ENCODE measurements at regions not wholly inside any gene's neighbourhood (a gene's known extent, or its start where the extent isn't known, plus 50 kb on each side); places are given as distances from the start of the nearest gene placed in this dataset.

GRCh38 chr7:25763463-25763860 is 388.5 kb upstream of the NFE2L3 start (continued):
- TF ChIP-seq ZBTB33 (IDR thresholded peaks at IDR 0.05; ENCODE audit: extremely low read depth, insufficient replicate concordance, low read length) (no peak), JUND (IDR thresholded peaks at IDR 0.05) (no peak), CEBPB (IDR thresholded peaks at IDR 0.05; ENCODE audit: low read depth) (no peak), EZH2phosphoT487 (IDR thresholded peaks at IDR 0.05; ENCODE audit: borderline replicate concordance) (no peak), YY1 (IDR thresholded peaks at IDR 0.05; ENCODE audit: extremely low read depth, insufficient replicate concordance, low read depth, low read length) (no peak), EZH2 (IDR thresholded peaks at IDR 0.05) (no peak)

DNA sequence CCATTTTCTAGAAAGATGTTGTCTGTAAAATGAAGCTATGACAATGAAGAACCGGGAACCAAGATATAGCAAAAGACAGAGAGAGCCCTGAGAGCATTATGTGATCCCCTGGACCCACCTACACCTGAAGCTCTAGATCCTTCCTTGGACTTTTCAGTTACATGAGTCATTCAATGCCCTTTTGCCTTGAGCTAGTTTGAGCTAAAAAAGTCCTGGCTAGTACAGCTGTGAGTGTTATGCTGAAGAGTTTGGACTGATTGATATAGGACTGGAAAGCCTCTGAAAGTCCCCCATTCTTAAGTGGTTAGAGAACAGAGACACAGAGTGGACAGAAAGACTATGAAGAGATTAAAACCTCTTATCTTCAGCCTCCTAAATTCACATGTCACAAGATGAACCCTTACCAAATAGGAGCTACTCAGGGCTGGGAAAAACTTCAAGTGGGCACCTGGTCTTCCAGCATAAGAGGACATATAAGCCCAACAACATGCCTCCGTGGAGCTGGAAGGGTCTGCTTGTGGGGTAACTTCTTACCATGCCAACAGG is 386.8 kb upstream of the NFE2L3 start:
- intact Hi-C loops (cut with micrococcal nuclease) = no loop called here
- DNase-seq (ENCODE audit: low read depth, low spot score) (no peak), ATAC-seq (no peak)
- no peak overlapping the region for H3K27ac ChIP-seq (ENCODE audit: low read depth, low read length)
- BruUV-seq (replicated peaks) = no TSS peak
- no peaks in the 10 kb centered on the region for H4K20me1 ChIP-seq (ENCODE audit: insufficient read depth)
- no peak overlapping the region for H3K4me3 ChIP-seq (replicated peaks in 1 of 2; ENCODE audit: low read depth in 1 of 2, low read length in 2 of 2)
- H3K9me2 ChIP-seq (ENCODE audit: insufficient read depth) = no peaks in the 10 kb centered on the region
- ChIA-PET CTCF (interaction anchor here (1.5 kb wide), 1 partner anchor 45 kb away, joined by 3 read pairs; no protein-coding TSS in a partner anchor), RAD21 (ENCODE audit: low non-redundant PET in 1 of 2, low total read pairs in 2 of 2, uncharacterized antibody in 2 of 2, unreplicated experiment in 2 of 2) (no interaction called here), POLR2A (no interaction called here)
- no peaks in the 10 kb centered on the region for H3K79me2 ChIP-seq (ENCODE audit: insufficient read depth, low read length)
- TF ChIP-seq RAD21 (IDR thresholded peaks at IDR 0.05; ENCODE audit: low read depth) (no peak), EZH2phosphoT487 (IDR thresholded peaks at IDR 0.05; ENCODE audit: borderline replicate concordance) (no peak), ATF3 (IDR thresholded peaks at IDR 0.05) (no peak), POLR2A (IDR thresholded peaks at IDR 0.05; ENCODE audit: borderline replicate concordance, extremely low read depth, insufficient read depth, insufficient read length) (no peak), POLR2AphosphoS5 (IDR thresholded peaks at IDR 0.05; ENCODE audit: low read depth, low read length) (no peak), SRF (IDR thresholded peaks at IDR 0.05; ENCODE audit: low read depth) (no peak), ZNF274 (IDR thresholded peaks at IDR 0.05; ENCODE audit: low read depth, low read length) (no peak), JUND (IDR thresholded peaks at IDR 0.05) (no peak), CBX3 (IDR thresholded peaks at IDR 0.05; ENCODE audit: low read depth) (no peak), SP1 (IDR thresholded peaks at IDR 0.05; ENCODE audit: low read depth) (no peak), TCF7L2 (IDR thresholded peaks at IDR 0.05; ENCODE audit: borderline replicate concordance, extremely low read depth, insufficient read depth, insufficient read length) (no peak), ZFX (IDR thresholded peaks at IDR 0.05) (no peak), SIN3A (IDR thresholded peaks at IDR 0.05; ENCODE audit: low read depth) (no peak), EZH2 (IDR thresholded peaks at IDR 0.05) (no peak), ELF1 (IDR thresholded peaks at IDR 0.05; ENCODE audit: borderline replicate concordance, low read depth) (no peak), CEBPB (IDR thresholded peaks at IDR 0.05; ENCODE audit: low read depth) (no peak), EGR1 (IDR thresholded peaks at IDR 0.05; ENCODE audit: low read depth) (no peak), YY1 (IDR thresholded peaks at IDR 0.05; ENCODE audit: extremely low read depth, insufficient replicate concordance, low read depth, low read length) (no peak), FOSL1 (IDR thresholded peaks at IDR 0.05; ENCODE audit: low read depth) (no peak)
- H2AFZ ChIP-seq (ENCODE audit: low read depth, low read length, poor library complexity, severe bottlenecking) = no peak overlapping the region
- H3K4me2 ChIP-seq (ENCODE audit: low read length) = no peak overlapping the region
- peaks cover 33% of the 10 kb centered on the region for H3K27me3 ChIP-seq (ENCODE audit: insufficient read depth, low read length)
- H3K36me3 ChIP-seq (ENCODE audit: control insufficient read depth in 1 of 2, insufficient read depth in 2 of 2, low read length in 2 of 2) = no peaks in the 10 kb centered on the region
- no peak overlapping the region for H3K9ac ChIP-seq (ENCODE audit: low read length)
- H3K9me3 ChIP-seq (ENCODE audit: control insufficient read depth in 1 of 2, insufficient read depth in 1 of 2, low read depth in 1 of 2, low read length in 2 of 2) = no peaks in the 10 kb centered on the region
- H3K4me1 ChIP-seq (ENCODE audit: control insufficient read depth in 1 of 2, insufficient read depth in 2 of 2, low read length in 2 of 2) = no peaks in the 10 kb centered on the region

Measured in HCT116 (cell line).